Fibroblast of pulmonary artery (primary cell): ENCODE measurements at regions not wholly inside any gene's neighbourhood (a gene's known extent, or its start where the extent isn't known, plus 50 kb on each side); places are given as distances from the start of the nearest gene placed in this dataset.

Experiments
- DNase-seq: peaks from one replicate; pipeline ENCODE4 v3.0.0-alpha.2; 2010; ENCODE audit warnings: low read depth
- H3K4me3 ChIP-seq: replicated peaks from 2 replicates; pipeline ENCODE4 v1.5.1; 2011; ENCODE audit warnings: low read depth, mild to moderate bottlenecking, control low read depth, low read length, moderate library complexity
- TF ChIP-seq, protein P1 (sequence below): IDR thresholded peaks from 2 replicates; pipeline ENCODE4 v1.5.1; 2011; ENCODE audit warnings: mild to moderate bottlenecking, control low read depth, low read length, inconsistent platforms; ENCODE audit errors: missing control alignments

DNA sequence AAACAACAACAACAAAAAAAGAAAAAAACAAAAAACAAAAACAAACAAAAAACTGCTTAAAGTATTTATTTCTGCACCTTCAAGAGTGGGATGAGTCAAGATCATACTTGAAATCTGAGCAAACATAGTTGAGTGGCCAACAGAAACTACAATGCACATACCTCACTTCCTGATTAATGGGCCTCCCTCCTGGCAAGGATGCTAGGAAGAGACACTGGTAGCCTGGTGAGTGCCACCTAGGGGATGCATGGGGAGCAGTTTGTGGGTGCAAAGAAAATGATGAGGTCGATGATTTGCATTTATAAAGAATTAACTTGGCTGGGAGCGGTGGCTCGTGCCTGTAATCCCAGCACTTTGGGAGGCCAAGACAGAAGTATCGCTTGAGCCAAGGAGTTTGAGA is 808.1 kb downstream of the MAFB start:
- TF ChIP-seq, protein P1, sequence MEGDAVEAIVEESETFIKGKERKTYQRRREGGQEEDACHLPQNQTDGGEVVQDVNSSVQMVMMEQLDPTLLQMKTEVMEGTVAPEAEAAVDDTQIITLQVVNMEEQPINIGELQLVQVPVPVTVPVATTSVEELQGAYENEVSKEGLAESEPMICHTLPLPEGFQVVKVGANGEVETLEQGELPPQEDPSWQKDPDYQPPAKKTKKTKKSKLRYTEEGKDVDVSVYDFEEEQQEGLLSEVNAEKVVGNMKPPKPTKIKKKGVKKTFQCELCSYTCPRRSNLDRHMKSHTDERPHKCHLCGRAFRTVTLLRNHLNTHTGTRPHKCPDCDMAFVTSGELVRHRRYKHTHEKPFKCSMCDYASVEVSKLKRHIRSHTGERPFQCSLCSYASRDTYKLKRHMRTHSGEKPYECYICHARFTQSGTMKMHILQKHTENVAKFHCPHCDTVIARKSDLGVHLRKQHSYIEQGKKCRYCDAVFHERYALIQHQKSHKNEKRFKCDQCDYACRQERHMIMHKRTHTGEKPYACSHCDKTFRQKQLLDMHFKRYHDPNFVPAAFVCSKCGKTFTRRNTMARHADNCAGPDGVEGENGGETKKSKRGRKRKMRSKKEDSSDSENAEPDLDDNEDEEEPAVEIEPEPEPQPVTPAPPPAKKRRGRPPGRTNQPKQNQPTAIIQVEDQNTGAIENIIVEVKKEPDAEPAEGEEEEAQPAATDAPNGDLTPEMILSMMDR, result no peak
- no peak for DNase-seq
- no peak overlapping the region for H3K4me3 ChIP-seq

- no peak for DNase-seq
- H3K4me3 ChIP-seq, result no peak overlapping the region
- TF ChIP-seq, protein P1, result no peak
Measured at GRCh38 chr20:39879296-39879695, 809.7 kb downstream of the MAFB start.

GRCh38 chr20:39878809-39879208 is 810.2 kb downstream of the MAFB start:
- DNase-seq, result no peak
- TF ChIP-seq, protein P1, result no peak
- no peak overlapping the region for H3K4me3 ChIP-seq

GRCh38 chr20:39878320-39878719 is 810.7 kb downstream of the MAFB start:
- TF ChIP-seq, protein P1, result no peak
- no peak overlapping the region for H3K4me3 ChIP-seq
- DNase-seq, result no peak

DNA sequence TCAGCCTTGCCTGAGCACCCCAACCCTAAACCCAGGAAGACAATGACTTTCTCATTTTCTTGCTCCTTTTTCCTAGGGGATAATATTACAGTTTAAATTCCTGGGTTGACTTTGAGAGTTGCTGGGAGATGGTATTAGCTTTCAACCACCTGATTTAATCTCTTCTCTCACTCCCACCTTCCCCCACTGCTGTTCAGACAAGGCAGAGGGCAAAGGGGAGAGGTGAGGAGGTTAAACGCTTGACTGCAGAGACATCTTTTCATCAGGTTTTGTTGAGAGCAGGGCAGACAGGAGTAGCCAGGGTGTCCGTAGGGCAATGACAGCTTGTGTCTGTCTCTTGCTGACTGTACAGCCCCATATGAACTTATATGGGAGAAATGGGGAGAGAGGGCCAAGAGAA is 811.2 kb downstream of the MAFB start:
- TF ChIP-seq, protein P1, result no peak
- no peak overlapping the region for H3K4me3 ChIP-seq
- DNase-seq, result no peak

- DNase-seq, result no peak
- H3K4me3 ChIP-seq, result no peak overlapping the region
Measured at GRCh38 chr20:39876976-39877635, 811.9 kb downstream of the MAFB start.

More at GRCh38 chr20:39876976-39877635, 811.9 kb downstream of the MAFB start:
- TF ChIP-seq, protein P1, result no peak
